GM23338 (cell line): ENCODE measurements at regions not wholly inside any gene's neighbourhood (a gene's known extent, or its start where the extent isn't known, plus 50 kb on each side); places are given as distances from the start of the nearest gene placed in this dataset.

Experiments
- ATAC-seq: fragments of 200-7000 bp; cut with Tn5 transposase; 3 replicates; pipeline ENCODE4 v1.9.1; 2020
- DNase-seq: peaks from one replicate; pipeline ENCODE4 v3.0.0-alpha.2; 2015; ENCODE audit warnings: low spot score
- H2AFZ ChIP-seq: fragments of 200-600 bp; sonication (generic); 2 replicates; pipeline ENCODE4 v1.8.0; 2016; ENCODE audit warnings: antibody characterized with exemption, mild to moderate bottlenecking, moderate library complexity
- H3F3A ChIP-seq: fragments of 200-600 bp; sonication (generic); replicated peaks from 2 replicates; pipeline ENCODE4 v1.8.0; 2017; ENCODE audit warnings: antibody characterized with exemption, mixed run types, low read depth
- H3K27ac ChIP-seq: fragments of 200-600 bp; sonication (generic); 2 replicates; pipeline ENCODE4 v1.6.1; 2016; ENCODE audit warnings: low read depth
- H3K27me3 ChIP-seq: fragments of 200-600 bp; sonication (generic); 2 replicates; pipeline ENCODE4 v1.8.0; 2016; ENCODE audit warnings: mild to moderate bottlenecking, mixed run types, moderate library complexity; ENCODE audit not compliant: insufficient read depth
- H3K36me3 ChIP-seq: fragments of 200-600 bp; sonication (generic); 2 replicates; pipeline ENCODE4 v1.8.0; 2016; ENCODE audit warnings: mild to moderate bottlenecking; ENCODE audit not compliant: insufficient read depth
- H3K4me1 ChIP-seq: fragments of 200-600 bp; sonication (generic); 2 replicates; pipeline ENCODE4 v1.8.0; 2016; ENCODE audit warnings: mild to moderate bottlenecking, moderate library complexity; ENCODE audit not compliant: insufficient read depth
- H3K4me2 ChIP-seq: fragments of 200-600 bp; sonication (generic); 2 replicates; pipeline ENCODE4 v1.7.1; 2017; ENCODE audit warnings: mixed run types
- H3K4me3 ChIP-seq: fragments of 200-600 bp; sonication (generic); 2 replicates; pipeline ENCODE4 v1.6.1; 2016; ENCODE audit warnings: mixed run types
- H3K79me2 ChIP-seq: fragments of 200-600 bp; sonication (generic); replicated peaks from 2 replicates; pipeline ENCODE4 v1.8.0; 2017; ENCODE audit warnings: mild to moderate bottlenecking; ENCODE audit not compliant: insufficient read depth
- H3K9me2 ChIP-seq: fragments of 200-600 bp; sonication (generic); 2 replicates; pipeline ENCODE4 v1.8.0; 2017; ENCODE audit not compliant: insufficient read depth
- H4K20me1 ChIP-seq: fragments of 200-600 bp; sonication (generic); replicated peaks from 2 replicates; pipeline ENCODE4 v1.8.0; 2017; ENCODE audit warnings: mild to moderate bottlenecking; ENCODE audit not compliant: insufficient read depth
- H3K27ac Mint-ChIP-seq: 2 replicates; pipeline ENCODE4 v1.8.0; 2020; ENCODE audit warnings: inconsistent platforms, mild to moderate bottlenecking, moderate library complexity, mixed read lengths
- H3K27me3 Mint-ChIP-seq: 3 replicates; pipeline ENCODE4 v1.8.0; 2022; ENCODE audit warnings: low read depth, mild to moderate bottlenecking, moderate library complexity, mixed read lengths, inconsistent platforms; ENCODE audit not compliant: insufficient read depth, poor library complexity
- H3K36me3 Mint-ChIP-seq: 3 replicates; pipeline ENCODE4 v1.8.0; 2021; ENCODE audit warnings: low read depth, mild to moderate bottlenecking, inconsistent platforms, moderate library complexity, mixed read lengths
- H3K4me1 Mint-ChIP-seq: 3 replicates; pipeline ENCODE4 v1.8.0; 2020; ENCODE audit warnings: mild to moderate bottlenecking, inconsistent platforms, mixed read lengths
- H3K4me3 Mint-ChIP-seq: 3 replicates; pipeline ENCODE4 v1.8.0; 2021; ENCODE audit warnings: moderate library complexity, mild to moderate bottlenecking, inconsistent platforms, mixed read lengths
- H3K9me3 Mint-ChIP-seq: 3 replicates; pipeline ENCODE4 v1.8.0; 2020; ENCODE audit warnings: moderate library complexity, mild to moderate bottlenecking, inconsistent platforms, mixed read lengths
- CREB1 ChIP-seq: fragments of 250-450 bp; sonication (Bioruptor Pico); IDR thresholded peaks from 2 replicates; pipeline ENCODE4 v1.5.0; 2020; ENCODE audit warnings: low read depth, mild to moderate bottlenecking, moderate library complexity
- CTCF ChIP-seq, 2 experiments: fragments of 200-600 bp in 1 of 2; sonication (generic) in 1 of 2; conservative IDR thresholded peaks; 2 replicates each; pipeline versions ENCODE4 v1.5.1 to v1.6.1; 2016 to 2017; ENCODE audit warnings: antibody characterized with exemption in 2 of 2, low read depth in 2 of 2, mild to moderate bottlenecking in 2 of 2, moderate library complexity in 1 of 2
- ETS1 ChIP-seq: IDR thresholded peaks from 2 replicates; pipeline ENCODE4 v1.6.1; 2016; ENCODE audit warnings: antibody characterized with exemption
- EZH2 ChIP-seq: fragments of 200-600 bp; sonication (generic); IDR thresholded peaks from one replicate; pipeline ENCODE4 v1.8.0; 2017; ENCODE audit warnings: antibody characterized with exemption, mild to moderate bottlenecking, low read depth; ENCODE audit not compliant: unreplicated experiment
- EZH2phosphoT487 ChIP-seq: fragments of 200-600 bp; sonication (generic); IDR thresholded peaks from one replicate; pipeline ENCODE4 v1.8.1; 2018; ENCODE audit warnings: antibody characterized with exemption; ENCODE audit not compliant: unreplicated experiment
- JUNB ChIP-seq: IDR thresholded peaks from one replicate; pipeline ENCODE4 v1.6.1; 2016; ENCODE audit warnings: antibody characterized with exemption; ENCODE audit not compliant: unreplicated experiment
- NANOG ChIP-seq: IDR thresholded peaks from 2 replicates; pipeline ENCODE4 v1.6.1; 2016; ENCODE audit warnings: antibody characterized with exemption, borderline replicate concordance
- POLR2AphosphoS5 ChIP-seq: IDR thresholded peaks from 2 replicates; pipeline ENCODE4 v1.6.1; 2016; ENCODE audit warnings: antibody characterized with exemption, low read depth
- REST ChIP-seq: IDR thresholded peaks from one replicate; pipeline ENCODE4 v1.6.1; 2018; ENCODE audit warnings: antibody characterized with exemption; ENCODE audit not compliant: unreplicated experiment
- STAT1 ChIP-seq: IDR thresholded peaks from one replicate; pipeline ENCODE4 v1.6.1; 2016; ENCODE audit warnings: antibody characterized with exemption; ENCODE audit not compliant: unreplicated experiment
- ZNF114 ChIP-seq: fragments of 250-450 bp; sonication (Bioruptor Pico); IDR thresholded peaks from 2 replicates; pipeline ENCODE4 v1.5.0; 2020; ENCODE audit warnings: mild to moderate bottlenecking, moderate library complexity
- ZNF331 ChIP-seq: fragments of 250-450 bp; sonication (Bioruptor Pico); IDR thresholded peaks from 2 replicates; pipeline ENCODE4 v1.5.0; 2020; ENCODE audit warnings: low read depth, mild to moderate bottlenecking, moderate library complexity
- ZNF462 ChIP-seq: fragments of 250-450 bp; sonication (Bioruptor Pico); IDR thresholded peaks from 2 replicates; pipeline ENCODE4 v1.5.0; 2020; ENCODE audit warnings: mild to moderate bottlenecking, moderate library complexity

GRCh38 chr2:122713800-122714199 lies 958.3 kb downstream of the TSN start:
- Histone ChIP-seq H3K4me3 (no peak overlapping the region), H3K27ac (no peak overlapping the region), H3K27me3 (no peaks in the 10 kb centered on the region), H4K20me1 (no peaks in the 10 kb centered on the region), H3K4me2 (no peak overlapping the region), H3K36me3 (no peaks in the 10 kb centered on the region), H3K79me2 (no peaks in the 10 kb centered on the region), H3K9me2 (peaks cover 11% of the 10 kb centered on the region), H3K4me1 (no peaks in the 10 kb centered on the region), H3F3A (no peaks in the 10 kb centered on the region), H2AFZ (peak overlapping the region; percentile 32; the same call in 1 of the 2 replicates)
- peaks cover 13% of the 10 kb centered on the region; the same call in 2 of the 3 replicates for H3K36me3 Mint-ChIP-seq
- no peak for TF ChIP-seq ZNF462
- TF ChIP-seq REST, result no peak
- TF ChIP-seq EZH2, result no peak
- TF ChIP-seq CREB1 (CRISPR knock-in tag), result no peak
- no peak for TF ChIP-seq ZNF114 (CRISPR knock-in tag)
- TF ChIP-seq JUNB, result no peak
- no peak for TF ChIP-seq POLR2AphosphoS5
- no peak for TF ChIP-seq ETS1
- TF ChIP-seq NANOG, result no peak
- no peak for TF ChIP-seq STAT1
- TF ChIP-seq ZNF331 (CRISPR knock-in tag), result no peak
- no peak for TF ChIP-seq CTCF (conservative IDR thresholded peaks at IDR 0.05; ENCODE audit: low read depth in 2 of 2)
- no peak for TF ChIP-seq EZH2phosphoT487
- H3K4me3 Mint-ChIP-seq, result no peak overlapping the region
- DNase-seq, result no peak
- H3K27ac Mint-ChIP-seq, result no peak overlapping the region
- peaks cover 5% of the 10 kb centered on the region for H3K27me3 Mint-ChIP-seq
- H3K4me1 Mint-ChIP-seq, result peaks cover 6% of the 10 kb centered on the region; the same call in 2 of the 3 replicates
- no peak for ATAC-seq
- H3K9me3 Mint-ChIP-seq, result no peaks in the 10 kb centered on the region; the same call in 1 of the 3 replicates
